Trophoblast cell (in vitro differentiated cells and primary cell): ENCODE measurements at regions not wholly inside any gene's neighbourhood (a gene's known extent, or its start where the extent isn't known, plus 50 kb on each side); places are given as distances from the start of the nearest gene placed in this dataset.

ENCODE experiments used
- DNase-seq, 2 donors: peaks; one replicate each; pipeline ENCODE4 v3.0.0-alpha.2; 2016
- H2AFZ ChIP-seq: 2 replicates; pipeline ENCODE4 v1.6.1; 2013; ENCODE audit warnings: low read length, moderate library complexity, mild to moderate bottlenecking; ENCODE audit not compliant: insufficient read depth, poor library complexity
- H2AK5ac ChIP-seq: 2 replicates; pipeline ENCODE4 v1.6.1; 2013; ENCODE audit warnings: mild to moderate bottlenecking, low read length
- H2BK120ac ChIP-seq: 2 replicates; pipeline ENCODE4 v1.6.1; 2013; ENCODE audit warnings: low read length, mild to moderate bottlenecking, moderate library complexity; ENCODE audit not compliant: insufficient read depth, poor library complexity
- H2BK12ac ChIP-seq: 2 replicates; pipeline ENCODE4 v1.6.1; 2013; ENCODE audit warnings: mild to moderate bottlenecking, low read length, moderate library complexity
- H2BK5ac ChIP-seq: 2 replicates; pipeline ENCODE4 v1.6.1; 2013; ENCODE audit warnings: low read length, low read depth, moderate library complexity, mild to moderate bottlenecking; ENCODE audit not compliant: poor library complexity
- H3K14ac ChIP-seq: 2 replicates; pipeline ENCODE4 v1.6.1; 2013; ENCODE audit warnings: mild to moderate bottlenecking, low read length
- H3K18ac ChIP-seq: 2 replicates; pipeline ENCODE4 v1.6.1; 2013; ENCODE audit warnings: mild to moderate bottlenecking, low read length
- H3K23ac ChIP-seq: 2 replicates; pipeline ENCODE4 v1.6.1; 2013; ENCODE audit warnings: low read length
- H3K27ac ChIP-seq: 2 replicates; pipeline ENCODE4 v1.5.1; 2013; ENCODE audit warnings: low read depth, mild to moderate bottlenecking, inconsistent platforms, low read length, moderate library complexity
- H3K27me3 ChIP-seq: 2 replicates; pipeline ENCODE4 v1.6.1; 2013; ENCODE audit warnings: inconsistent platforms, mild to moderate bottlenecking, low read length, moderate library complexity; ENCODE audit not compliant: insufficient read depth
- H3K36me3 ChIP-seq, 2 experiments: 1 replicate in 1 of 2; 2 replicates in 1 of 2; pipeline ENCODE4 v1.6.1; 2013; ENCODE audit warnings: low read length in 2 of 2, mild to moderate bottlenecking in 2 of 2, moderate library complexity in 1 of 2; ENCODE audit not compliant: insufficient read depth in 2 of 2, control insufficient read depth in 1 of 2
- H3K4ac ChIP-seq: 2 replicates; pipeline ENCODE4 v1.6.1; 2013; ENCODE audit warnings: low read depth, mild to moderate bottlenecking, low read length, moderate library complexity
- H3K4me1 ChIP-seq, 2 experiments: 1 replicate in 1 of 2; 2 replicates in 1 of 2; pipeline ENCODE4 v1.6.1; 2013; ENCODE audit warnings: low read length in 2 of 2, mild to moderate bottlenecking in 2 of 2, moderate library complexity in 1 of 2; ENCODE audit not compliant: insufficient read depth in 2 of 2, control insufficient read depth in 1 of 2
- H3K4me2 ChIP-seq: 2 replicates; pipeline ENCODE4 v1.6.1; 2013; ENCODE audit warnings: inconsistent platforms, mild to moderate bottlenecking, low read length, moderate library complexity
- H3K4me3 ChIP-seq: 2 replicates; pipeline ENCODE4 v1.5.1; 2013; ENCODE audit warnings: mild to moderate bottlenecking, low read depth, low read length, inconsistent platforms
- H3K79me1 ChIP-seq: one replicate; pipeline ENCODE4 v1.6.1; 2013; ENCODE audit warnings: low read length
- H3K79me2 ChIP-seq: 2 replicates; pipeline ENCODE4 v1.6.1; 2013; ENCODE audit warnings: low read length, mild to moderate bottlenecking; ENCODE audit not compliant: control insufficient read depth, insufficient read depth, poor library complexity
- H3K9ac ChIP-seq: 2 replicates; pipeline ENCODE4 v1.6.1; 2013; ENCODE audit warnings: mild to moderate bottlenecking, low read length
- H3K9me3 ChIP-seq: 2 replicates; pipeline ENCODE4 v1.6.1; 2013; ENCODE audit warnings: low read depth, mild to moderate bottlenecking, control low read depth, inconsistent platforms, low read length; ENCODE audit not compliant: insufficient read depth
- H4K12ac ChIP-seq: 2 replicates; pipeline ENCODE4 v1.6.1; 2013; ENCODE audit warnings: low read depth, mild to moderate bottlenecking, low read length, moderate library complexity
- H4K8ac ChIP-seq: 2 replicates; pipeline ENCODE4 v1.6.1; 2013; ENCODE audit warnings: low read depth, mild to moderate bottlenecking, low read length, moderate library complexity
- H4K91ac ChIP-seq: one replicate; pipeline ENCODE4 v1.6.1; 2013; ENCODE audit warnings: low read depth, mild to moderate bottlenecking, low read length, moderate library complexity
- WGBS: extraction: QIAGEN DNeasy Blood & Tissue Kit; methylation state at CpG from one replicate; pipeline ENCODE4 v1.1.7; 2013; ENCODE audit warnings: missing lambda C conversion rate; ENCODE audit not compliant: insufficient read length, insufficient coverage; ENCODE audit errors: extremely low coverage; 5-methylcytosine and 5-hydroxymethylcytosine counted together

- no peaks in the 10 kb centered on the region for H3K79me1 ChIP-seq
- H2AFZ ChIP-seq, result no peak overlapping the region
- H2BK120ac ChIP-seq, result no peak overlapping the region
- no peak overlapping the region for H4K8ac ChIP-seq
- no peak overlapping the region for H3K27ac ChIP-seq
- no peaks in the 10 kb centered on the region for H3K27me3 ChIP-seq
- H4K91ac ChIP-seq, result no peak overlapping the region
- no peak overlapping the region for H2BK12ac ChIP-seq
- H3K79me2 ChIP-seq, result no peaks in the 10 kb centered on the region
- H3K18ac ChIP-seq, result no peak overlapping the region
- no peak overlapping the region for H4K12ac ChIP-seq
- no peak overlapping the region for H2AK5ac ChIP-seq
- peaks cover 6% of the 10 kb centered on the region for H3K9me3 ChIP-seq
- H3K14ac ChIP-seq, result no peak overlapping the region
- no peak overlapping the region for H3K4me2 ChIP-seq
- H3K23ac ChIP-seq, result no peak overlapping the region
- H3K4me3 ChIP-seq, result no peak overlapping the region
- H3K4me1 ChIP-seq, result peaks cover under 1 to 2% of the 10 kb centered on the region in 2 experiments
- H3K36me3 ChIP-seq, result peaks cover 0 to 2% of the 10 kb centered on the region in 2 experiments
- no peak for DNase-seq
- H3K4ac ChIP-seq, result no peak overlapping the region
- H2BK5ac ChIP-seq, result no peak overlapping the region
- no peak overlapping the region for H3K9ac ChIP-seq
These were observed 54.4 kb upstream of the IL12A start for GRCh38 chr3:159934216-159934615.

- no peak overlapping the region for H4K12ac ChIP-seq
- H4K8ac ChIP-seq, result no peak overlapping the region
- no peak overlapping the region for H3K18ac ChIP-seq
- H2AK5ac ChIP-seq, result no peak overlapping the region
- H3K27ac ChIP-seq, result no peak overlapping the region
- no peak overlapping the region for H2AFZ ChIP-seq
- no peak overlapping the region for H3K4me3 ChIP-seq
- H3K23ac ChIP-seq, result no peak overlapping the region
- no peak overlapping the region for H3K4me2 ChIP-seq
- no peak for DNase-seq
- peaks cover 6% of the 10 kb centered on the region for H3K9me3 ChIP-seq
- no peak overlapping the region for H3K14ac ChIP-seq
- peaks cover 0 to 2% of the 10 kb centered on the region in 2 experiments for H3K36me3 ChIP-seq
- H2BK12ac ChIP-seq, result no peak overlapping the region
- H2BK120ac ChIP-seq, result no peak overlapping the region
- H4K91ac ChIP-seq, result no peak overlapping the region
- no peak overlapping the region for H2BK5ac ChIP-seq
- peaks cover 0 to under 1% of the 10 kb centered on the region in 2 experiments for H3K4me1 ChIP-seq
- no peak overlapping the region for H3K4ac ChIP-seq
- no peak overlapping the region for H3K9ac ChIP-seq
- H3K27me3 ChIP-seq, result no peaks in the 10 kb centered on the region
- H3K79me1 ChIP-seq, result no peaks in the 10 kb centered on the region
- no peaks in the 10 kb centered on the region for H3K79me2 ChIP-seq
These were observed 52.1 kb upstream of the IL12A start for GRCh38 chr3:159936541-159936940.

- no peak overlapping the region for H3K4me3 ChIP-seq
- H4K8ac ChIP-seq, result no peak overlapping the region
- no peak overlapping the region for H2BK12ac ChIP-seq
- no peak overlapping the region for H3K4me2 ChIP-seq
- H2BK120ac ChIP-seq, result no peak overlapping the region
- no peak for DNase-seq
- no peak overlapping the region for H3K9ac ChIP-seq
- H3K27ac ChIP-seq, result no peak overlapping the region
- peaks cover 6% of the 10 kb centered on the region for H3K9me3 ChIP-seq
- no peak overlapping the region for H3K18ac ChIP-seq
- H3K27me3 ChIP-seq, result no peaks in the 10 kb centered on the region
- no peak overlapping the region for H2AK5ac ChIP-seq
- peaks cover 0 to 2% of the 10 kb centered on the region in 2 experiments for H3K36me3 ChIP-seq
- WGBS, result no CpG with 5 or more reads among the region's 4 CpGs
- no peak overlapping the region for H2AFZ ChIP-seq
- no peak overlapping the region for H3K14ac ChIP-seq
- no peak overlapping the region for H4K91ac ChIP-seq
- no peak overlapping the region for H3K4ac ChIP-seq
- no peaks in the 10 kb centered on the region for H3K79me1 ChIP-seq
- H2BK5ac ChIP-seq, result no peak overlapping the region
- H4K12ac ChIP-seq, result no peak overlapping the region
- H3K23ac ChIP-seq, result no peak overlapping the region
- no peaks in the 10 kb centered on the region for H3K79me2 ChIP-seq
- peaks cover 0 to 2% of the 10 kb centered on the region in 2 experiments for H3K4me1 ChIP-seq
These were observed 51.0 kb upstream of the IL12A start for GRCh38 chr3:159937561-159938166.

GRCh38 chr3:159938714-159939113 is 49.9 kb upstream of the IL12A start:
- Histone ChIP-seq H3K4me1 (peaks cover 0 to 2% of the 10 kb centered on the region in 2 experiments), H3K4me3 (no peak overlapping the region), H2BK5ac (no peak overlapping the region), H3K4me2 (no peak overlapping the region), H3K36me3 (peaks cover 0 to 2% of the 10 kb centered on the region in 2 experiments), H4K8ac (no peak overlapping the region), H3K27me3 (no peaks in the 10 kb centered on the region), H2BK12ac (no peak overlapping the region), H3K23ac (no peak overlapping the region), H4K91ac (no peak overlapping the region), H4K12ac (no peak overlapping the region), H2AK5ac (no peak overlapping the region), H2AFZ (no peak overlapping the region), H3K4ac (no peak overlapping the region), H3K9me3 (peaks cover 6% of the 10 kb centered on the region), H3K27ac (no peak overlapping the region), H3K79me1 (no peaks in the 10 kb centered on the region), H3K9ac (no peak overlapping the region), H3K18ac (no peak overlapping the region), H3K14ac (no peak overlapping the region), H2BK120ac (no peak overlapping the region), H3K79me2 (no peaks in the 10 kb centered on the region)
- WGBS, result no CpG with 5 or more reads among the region's 2 CpGs
- DNase-seq, result no peak
